ENCODE measurements at regions not wholly inside any gene's neighbourhood (a gene's known extent, or its start where the extent isn't known, plus 50 kb on each side); places are given as distances from the start of the nearest gene placed in this dataset.

DNA sequence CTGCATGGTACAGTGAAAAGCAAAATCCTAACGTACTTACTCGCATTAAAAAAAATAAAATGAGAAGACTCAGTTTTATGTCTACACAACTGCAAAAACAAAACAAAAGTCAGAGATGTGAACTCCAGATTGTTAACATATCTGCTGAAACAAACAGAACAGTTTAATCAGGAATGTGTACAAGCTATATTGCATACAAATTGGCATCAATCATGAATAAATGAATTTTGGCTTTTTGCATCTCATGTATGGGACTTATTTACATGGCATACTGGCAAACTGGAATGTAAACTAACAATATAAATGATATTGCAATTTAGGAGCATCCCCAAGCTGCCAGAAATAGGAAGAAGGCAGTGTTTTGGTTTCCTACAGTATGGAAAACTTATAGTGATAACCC lies 79.6 kb upstream of the NSMCE3 start:
- Histone ChIP-seq H3K36me3 (ENCODE audit: insufficient read depth, low read length) (no peaks in the 10 kb centered on the region), H3K9ac (ENCODE audit: low read length) (no peak overlapping the region), H4K20me1 (ENCODE audit: insufficient read depth, low read depth, low read length) (no peaks in the 10 kb centered on the region), H3K79me2 (ENCODE audit: low read length) (no peaks in the 10 kb centered on the region), H3K4me1 (ENCODE audit: low read length) (no peaks in the 10 kb centered on the region), H3K9me2 (replicated peaks; ENCODE audit: insufficient read depth, low read length) (no peaks in the 10 kb centered on the region), H3K9me3 (ENCODE audit: low read length) (no peaks in the 10 kb centered on the region), H3K27me3 (ENCODE audit: low read length) (no peaks in the 10 kb centered on the region), H3K4me2 (ENCODE audit: low read depth, low read length, poor library complexity, severe bottlenecking) (no peak overlapping the region), H3K4me3 (ENCODE audit: low read length) (no peak overlapping the region), H3K27ac (ENCODE audit: low read length) (no peak overlapping the region), H2AFZ (ENCODE audit: low read length) (no peak overlapping the region)
- no peak for DNase-seq

GRCh38 chr15:29348336-29348914 lies 78.8 kb upstream of the NSMCE3 start:
- no peaks in the 10 kb centered on the region for H3K36me3 ChIP-seq (ENCODE audit: insufficient read depth, low read length)
- H3K9me3 ChIP-seq (ENCODE audit: low read length), result no peaks in the 10 kb centered on the region
- H3K9ac ChIP-seq (ENCODE audit: low read length), result no peak overlapping the region
- no peak overlapping the region for H3K4me3 ChIP-seq (ENCODE audit: low read length)
- H3K4me2 ChIP-seq (ENCODE audit: low read depth, low read length, poor library complexity, severe bottlenecking), result no peak overlapping the region
- no peaks in the 10 kb centered on the region for H3K27me3 ChIP-seq (ENCODE audit: low read length)
- no peak overlapping the region for H2AFZ ChIP-seq (ENCODE audit: low read length)
- no peaks in the 10 kb centered on the region for H4K20me1 ChIP-seq (ENCODE audit: insufficient read depth, low read depth, low read length)
- H3K4me1 ChIP-seq (ENCODE audit: low read length), result no peaks in the 10 kb centered on the region
- H3K79me2 ChIP-seq (ENCODE audit: low read length), result no peaks in the 10 kb centered on the region
- no peaks in the 10 kb centered on the region for H3K9me2 ChIP-seq (replicated peaks; ENCODE audit: insufficient read depth, low read length)
- no peak overlapping the region for H3K27ac ChIP-seq (ENCODE audit: low read length)
- DNase-seq, result no peak

DNA sequence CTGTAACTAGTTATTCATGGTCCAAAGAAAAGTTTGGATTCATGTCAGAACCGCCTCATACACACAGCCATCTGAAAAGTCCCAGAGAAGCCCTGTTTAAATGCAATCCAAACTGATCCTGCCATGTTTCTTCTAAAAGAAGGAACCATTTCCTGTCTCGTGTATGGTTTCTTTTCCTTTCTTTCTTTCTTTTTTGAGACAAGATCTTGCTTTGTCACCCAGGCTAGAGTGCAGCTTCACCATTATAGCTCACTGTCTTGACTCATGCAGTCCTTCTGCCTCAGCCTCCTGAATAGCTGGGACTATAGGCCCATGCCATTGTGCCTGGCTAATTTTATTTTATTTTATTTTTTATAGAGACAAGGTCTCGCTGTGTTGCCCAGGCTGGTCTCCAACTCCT lies 77.4 kb upstream of the NSMCE3 start:
- Histone ChIP-seq H3K27me3 (ENCODE audit: low read length) (no peaks in the 10 kb centered on the region), H3K4me1 (ENCODE audit: low read length) (no peaks in the 10 kb centered on the region), H2AFZ (ENCODE audit: low read length) (no peak overlapping the region), H3K27ac (ENCODE audit: low read length) (no peak overlapping the region), H3K9me3 (ENCODE audit: low read length) (no peaks in the 10 kb centered on the region), H4K20me1 (ENCODE audit: insufficient read depth, low read depth, low read length) (no peaks in the 10 kb centered on the region), H3K79me2 (ENCODE audit: low read length) (no peaks in the 10 kb centered on the region), H3K4me3 (ENCODE audit: low read length) (no peak overlapping the region), H3K36me3 (ENCODE audit: insufficient read depth, low read length) (no peaks in the 10 kb centered on the region), H3K9me2 (replicated peaks; ENCODE audit: insufficient read depth, low read length) (no peaks in the 10 kb centered on the region), H3K9ac (ENCODE audit: low read length) (no peak overlapping the region), H3K4me2 (ENCODE audit: low read depth, low read length, poor library complexity, severe bottlenecking) (no peak overlapping the region)
- DNase-seq, result no peak

DNA sequence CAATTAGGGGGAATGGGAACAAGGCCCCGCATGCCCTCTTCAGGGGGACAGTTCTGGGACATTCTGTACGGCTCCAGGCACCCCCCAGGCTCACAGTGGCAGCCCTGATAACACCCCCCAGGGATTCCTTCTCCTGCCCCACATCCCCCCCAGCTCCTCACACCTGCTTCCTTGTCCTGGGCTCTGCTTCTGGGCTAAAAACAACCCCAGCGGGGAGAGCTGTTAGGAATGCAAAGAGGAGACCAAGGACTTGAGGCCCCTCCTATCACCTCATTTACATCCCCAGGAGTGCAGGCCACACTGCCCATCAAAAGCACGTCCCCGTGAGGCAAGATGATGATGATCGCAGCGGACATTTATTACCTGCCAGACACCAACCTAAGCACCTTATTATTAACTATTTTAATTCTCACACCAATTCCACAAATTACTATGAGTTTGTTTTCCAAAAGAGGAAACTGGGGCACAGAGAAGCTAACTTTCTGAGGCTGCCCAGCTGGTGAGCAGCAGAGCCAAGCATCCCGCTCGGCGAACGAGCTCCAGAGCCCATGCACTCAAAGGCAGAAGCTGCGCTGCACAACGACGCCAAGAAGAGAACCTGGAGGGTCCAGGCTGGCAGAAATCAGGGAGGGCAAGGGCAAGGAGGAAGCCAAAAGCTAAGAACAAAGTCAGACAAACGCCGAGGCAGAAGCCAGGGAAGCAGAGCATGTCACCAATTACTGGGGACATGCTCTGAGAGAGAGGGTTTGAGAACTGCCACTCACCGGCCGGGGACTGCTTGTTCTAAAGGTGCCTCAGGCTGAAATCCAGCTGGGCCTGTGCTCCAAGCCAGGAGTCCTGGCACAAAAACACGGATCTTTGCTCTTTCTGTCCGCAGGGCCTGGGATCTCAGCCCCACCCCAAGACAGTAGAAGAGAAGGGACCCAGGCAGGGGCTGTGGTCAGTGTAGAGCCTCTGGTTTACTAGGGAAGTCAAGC lies 76.2 kb upstream of the NSMCE3 start:
- no peaks in the 10 kb centered on the region for H4K20me1 ChIP-seq (ENCODE audit: insufficient read depth, low read depth, low read length)
- no peak overlapping the region for H3K4me2 ChIP-seq (ENCODE audit: low read depth, low read length, poor library complexity, severe bottlenecking)
- no peak overlapping the region for H3K9ac ChIP-seq (ENCODE audit: low read length)
- no peak overlapping the region for H3K4me3 ChIP-seq (ENCODE audit: low read length)
- no peaks in the 10 kb centered on the region for H3K27me3 ChIP-seq (ENCODE audit: low read length)
- H2AFZ ChIP-seq (ENCODE audit: low read length), result no peak overlapping the region
- H3K36me3 ChIP-seq (ENCODE audit: insufficient read depth, low read length), result no peaks in the 10 kb centered on the region
- no peaks in the 10 kb centered on the region for H3K9me2 ChIP-seq (replicated peaks; ENCODE audit: insufficient read depth, low read length)
- H3K4me1 ChIP-seq (ENCODE audit: low read length), result no peaks in the 10 kb centered on the region
- no peaks in the 10 kb centered on the region for H3K9me3 ChIP-seq (ENCODE audit: low read length)
- no peak overlapping the region for H3K27ac ChIP-seq (ENCODE audit: low read length)
- H3K79me2 ChIP-seq (ENCODE audit: low read length), result no peaks in the 10 kb centered on the region
- DNase-seq, result no peak

GRCh38 chr15:29344474-29344873 lies 74.9 kb upstream of the NSMCE3 start:
- Histone ChIP-seq H2AFZ (ENCODE audit: low read length) (no peak overlapping the region), H3K4me2 (ENCODE audit: low read depth, low read length, poor library complexity, severe bottlenecking) (no peak overlapping the region), H3K9ac (ENCODE audit: low read length) (no peak overlapping the region), H3K27ac (ENCODE audit: low read length) (no peak overlapping the region), H3K27me3 (ENCODE audit: low read length) (no peaks in the 10 kb centered on the region), H4K20me1 (ENCODE audit: insufficient read depth, low read depth, low read length) (no peaks in the 10 kb centered on the region), H3K36me3 (ENCODE audit: insufficient read depth, low read length) (no peaks in the 10 kb centered on the region), H3K9me2 (replicated peaks; ENCODE audit: insufficient read depth, low read length) (no peaks in the 10 kb centered on the region), H3K4me1 (ENCODE audit: low read length) (no peaks in the 10 kb centered on the region), H3K79me2 (ENCODE audit: low read length) (no peaks in the 10 kb centered on the region), H3K4me3 (ENCODE audit: low read length) (no peak overlapping the region), H3K9me3 (ENCODE audit: low read length) (no peaks in the 10 kb centered on the region)
- no peak for DNase-seq

DNA sequence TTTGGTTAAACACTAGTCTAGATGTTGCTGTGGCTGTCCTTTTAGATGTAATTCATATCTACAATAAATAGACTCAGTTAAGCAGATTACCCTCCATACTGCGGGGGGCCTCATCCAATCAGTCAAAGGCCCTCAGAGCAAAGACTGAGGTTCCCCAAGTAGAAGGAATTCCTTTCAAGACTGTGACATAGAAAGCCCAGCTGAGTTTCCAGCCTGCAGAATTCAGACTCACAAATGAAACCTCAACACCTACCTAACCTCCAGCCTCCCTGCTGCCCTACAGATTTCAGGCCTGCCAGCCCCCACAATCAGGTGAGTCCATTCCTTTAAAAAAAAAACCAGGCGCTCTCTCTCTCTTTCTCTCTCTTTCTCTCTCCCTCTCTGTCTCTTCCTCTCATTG lies 73.6 kb upstream of the NSMCE3 start:
- Histone ChIP-seq H3K9me2 (replicated peaks; ENCODE audit: insufficient read depth, low read length) (no peaks in the 10 kb centered on the region), H3K9ac (ENCODE audit: low read length) (no peak overlapping the region), H2AFZ (ENCODE audit: low read length) (no peak overlapping the region), H3K9me3 (ENCODE audit: low read length) (no peaks in the 10 kb centered on the region), H3K4me3 (ENCODE audit: low read length) (no peak overlapping the region), H3K27me3 (ENCODE audit: low read length) (no peaks in the 10 kb centered on the region), H3K36me3 (ENCODE audit: insufficient read depth, low read length) (no peaks in the 10 kb centered on the region), H4K20me1 (ENCODE audit: insufficient read depth, low read depth, low read length) (no peaks in the 10 kb centered on the region), H3K4me2 (ENCODE audit: low read depth, low read length, poor library complexity, severe bottlenecking) (no peak overlapping the region), H3K27ac (ENCODE audit: low read length) (no peak overlapping the region), H3K79me2 (ENCODE audit: low read length) (no peaks in the 10 kb centered on the region), H3K4me1 (ENCODE audit: low read length) (no peaks in the 10 kb centered on the region)
- no peak for DNase-seq

DNA sequence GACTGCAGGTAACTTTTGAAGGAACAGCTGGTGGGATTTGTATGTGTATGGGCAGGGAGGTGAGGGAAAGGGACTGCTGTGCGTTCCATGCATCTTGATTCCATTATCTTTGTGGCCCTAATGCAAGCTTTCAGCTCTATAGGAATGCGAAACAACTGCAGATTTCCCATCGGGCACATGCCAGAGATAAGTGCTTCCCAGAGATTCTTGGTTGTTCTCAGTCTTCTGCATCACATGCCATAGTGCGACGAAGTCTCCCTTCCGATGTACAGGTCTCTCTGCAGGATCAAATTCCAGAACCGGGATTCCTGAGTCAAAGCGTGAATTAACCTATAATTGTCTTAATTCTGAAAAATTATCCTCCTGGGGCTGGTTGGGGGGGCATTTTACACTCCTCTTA lies 72.6 kb upstream of the NSMCE3 start:
- Histone ChIP-seq H2AFZ (ENCODE audit: low read length) (no peak overlapping the region), H3K9me3 (ENCODE audit: low read length) (no peaks in the 10 kb centered on the region), H3K4me1 (ENCODE audit: low read length) (no peaks in the 10 kb centered on the region), H3K4me2 (ENCODE audit: low read depth, low read length, poor library complexity, severe bottlenecking) (no peak overlapping the region), H3K27ac (ENCODE audit: low read length) (no peak overlapping the region), H3K9me2 (replicated peaks; ENCODE audit: insufficient read depth, low read length) (no peaks in the 10 kb centered on the region), H3K4me3 (ENCODE audit: low read length) (no peak overlapping the region), H4K20me1 (ENCODE audit: insufficient read depth, low read depth, low read length) (no peaks in the 10 kb centered on the region), H3K9ac (ENCODE audit: low read length) (no peak overlapping the region), H3K27me3 (ENCODE audit: low read length) (no peaks in the 10 kb centered on the region), H3K36me3 (ENCODE audit: insufficient read depth, low read length) (no peaks in the 10 kb centered on the region), H3K79me2 (ENCODE audit: low read length) (no peaks in the 10 kb centered on the region)
- no peak for DNase-seq

DNA sequence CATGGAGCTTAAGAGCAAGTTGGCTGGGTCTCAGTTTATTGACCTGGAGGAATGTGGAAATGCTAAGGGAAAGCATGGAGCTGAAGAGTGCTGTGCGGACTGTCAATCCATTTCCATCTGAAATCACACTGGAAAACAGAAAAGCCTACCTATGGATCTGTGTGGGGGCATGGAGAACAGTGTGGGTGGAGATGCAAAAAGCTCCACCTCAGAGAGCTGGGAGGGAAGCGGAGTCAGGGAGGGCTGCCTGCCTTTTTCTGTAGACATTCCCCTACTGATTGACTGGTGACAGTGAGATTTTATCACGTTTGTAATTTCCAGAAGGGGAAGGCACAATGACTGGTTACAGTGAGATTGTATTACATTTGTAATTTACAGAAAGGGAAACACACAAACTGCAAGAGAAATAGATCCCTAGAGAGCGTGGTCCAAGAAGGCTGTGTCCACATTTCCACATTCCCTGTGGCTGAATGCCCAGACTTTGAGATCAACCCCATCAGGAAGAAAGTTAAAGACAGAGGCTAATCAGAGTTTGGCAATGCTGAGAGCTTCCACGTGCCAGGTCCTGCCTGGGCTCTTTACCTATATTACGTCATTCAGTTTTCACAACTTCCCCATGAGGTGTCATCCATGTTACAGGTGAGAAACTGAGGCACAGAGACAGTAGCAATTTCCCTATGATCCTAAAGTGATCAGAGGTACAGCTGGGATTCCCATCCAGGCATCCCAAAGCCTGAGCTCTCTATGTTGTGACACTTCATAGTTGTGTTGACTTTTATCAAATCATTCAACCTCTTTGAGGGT lies 67.7 kb upstream of the NSMCE3 start:
- no peaks in the 10 kb centered on the region for H3K9me2 ChIP-seq (replicated peaks; ENCODE audit: insufficient read depth, low read length)
- no peak for DNase-seq
- H3K4me1 ChIP-seq (ENCODE audit: low read length), result no peaks in the 10 kb centered on the region
- no peaks in the 10 kb centered on the region for H3K79me2 ChIP-seq (ENCODE audit: low read length)
- H2AFZ ChIP-seq (ENCODE audit: low read length), result no peak overlapping the region
- no peak overlapping the region for H3K4me3 ChIP-seq (ENCODE audit: low read length)
- H3K9ac ChIP-seq (ENCODE audit: low read length), result no peak overlapping the region
- H3K27ac ChIP-seq (ENCODE audit: low read length), result no peak overlapping the region
- no peaks in the 10 kb centered on the region for H4K20me1 ChIP-seq (ENCODE audit: insufficient read depth, low read depth, low read length)
- H3K9me3 ChIP-seq (ENCODE audit: low read length), result peaks cover 3% of the 10 kb centered on the region; the same call in 1 of the 2 replicates
- no peak overlapping the region for H3K4me2 ChIP-seq (ENCODE audit: low read depth, low read length, poor library complexity, severe bottlenecking)
- no peaks in the 10 kb centered on the region for H3K36me3 ChIP-seq (ENCODE audit: insufficient read depth, low read length)
- H3K27me3 ChIP-seq (ENCODE audit: low read length), result no peaks in the 10 kb centered on the region

All from Karpas-422 (cell line).